Brain microvascular endothelial cell (primary cell): ENCODE measurements at regions not wholly inside any gene's neighbourhood (a gene's known extent, or its start where the extent isn't known, plus 50 kb on each side); places are given as distances from the start of the nearest gene placed in this dataset.

Experiments used
- DNase-seq: peaks from one replicate; pipeline ENCODE4 v3.0.0-alpha.2; 2020
- H3K27ac ChIP-seq: fragments of 250-450 bp; sonication (Bioruptor Pico); 2 replicates; pipeline ENCODE4 v1.5.1; 2020; ENCODE audit warnings: mild to moderate bottlenecking, moderate library complexity
- H3K27me3 ChIP-seq: fragments of 250-450 bp; sonication (Bioruptor Pico); replicated peaks from 2 replicates; pipeline ENCODE4 v1.5.1; 2020; ENCODE audit warnings: mild to moderate bottlenecking
- H3K36me3 ChIP-seq: fragments of 250-450 bp; sonication (Bioruptor Pico); replicated peaks from 2 replicates; pipeline ENCODE4 v1.5.1; 2020; ENCODE audit warnings: mild to moderate bottlenecking
- H3K4me3 ChIP-seq: 2 replicates; pipeline ENCODE4 v1.5.1; 2011; ENCODE audit warnings: low read depth, mild to moderate bottlenecking, control low read depth, low read length, moderate library complexity
- CTCF ChIP-seq: IDR thresholded peaks from 2 replicates; pipeline ENCODE4 v1.5.1; 2011; ENCODE audit warnings: low read depth, mild to moderate bottlenecking, moderate library complexity, low read length, control low read depth, inconsistent platforms; ENCODE audit errors: missing control alignments
- in situ Hi-C: cut with HindIII; loops from 2 replicates; pipeline ENCODE4 v1.10.0; 2017; ENCODE audit warnings: low sequenced_read_pairs, low pct_ligation_motif_present

DNA sequence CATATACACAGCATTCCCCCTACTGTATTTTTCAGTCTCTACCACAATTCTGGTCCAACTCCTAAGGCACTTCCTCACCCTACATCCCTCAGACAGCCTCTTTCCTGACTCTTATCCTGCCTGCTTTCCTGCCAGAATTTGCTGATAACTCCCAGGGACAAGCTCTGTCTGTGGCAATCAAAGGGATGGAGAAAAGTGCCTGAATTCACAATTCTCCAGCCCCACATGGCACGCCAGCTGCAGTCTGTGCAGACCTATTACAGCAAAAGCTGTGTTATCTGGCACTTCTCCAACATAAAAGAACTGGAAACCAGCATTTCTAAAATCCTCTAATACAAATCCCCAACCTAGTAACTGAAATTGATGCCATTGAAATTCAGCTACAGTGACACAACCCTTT, 404.8 kb downstream of the KLHL13 start:
- TF ChIP-seq CTCF, result no peak
- in situ Hi-C loops, result no loop called here
- Histone ChIP-seq H3K4me3 (no peak overlapping the region), H3K27me3 (no peaks in the 10 kb centered on the region), H3K27ac (no peak overlapping the region), H3K36me3 (no peaks in the 10 kb centered on the region)
- no peak for DNase-seq

GRCh38 chrX:117707948-117708743, 408.5 kb downstream of the KLHL13 start:
- no peak overlapping the region for H3K27ac ChIP-seq
- no peak for DNase-seq
- H3K36me3 ChIP-seq, result no peaks in the 10 kb centered on the region
- no peaks in the 10 kb centered on the region for H3K27me3 ChIP-seq
- no peak overlapping the region for H3K4me3 ChIP-seq
- in situ Hi-C loops, result no loop called here
- no peak for TF ChIP-seq CTCF

DNA sequence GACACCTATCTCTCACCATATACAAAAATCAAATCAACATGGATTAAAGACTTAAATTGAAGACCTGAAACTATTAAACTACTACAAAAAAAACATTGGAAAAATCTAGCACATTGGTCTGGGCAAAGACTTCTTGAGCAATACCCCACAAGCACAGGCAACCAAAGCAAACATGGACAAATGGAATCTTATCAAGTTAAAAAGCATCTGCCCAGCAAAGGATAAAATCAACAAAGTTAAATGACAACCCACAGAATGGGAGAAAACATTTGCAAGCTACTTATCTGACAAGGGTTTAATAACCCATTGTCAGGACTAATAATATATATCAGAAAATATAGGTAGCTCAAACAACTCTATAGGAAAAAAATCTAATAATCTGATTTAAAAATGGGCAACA, 415.6 kb downstream of the KLHL13 start:
- TF ChIP-seq CTCF, result no peak
- H3K27ac ChIP-seq, result no peak overlapping the region
- H3K27me3 ChIP-seq, result no peaks in the 10 kb centered on the region
- no peak overlapping the region for H3K4me3 ChIP-seq
- in situ Hi-C loops, result no loop called here
- no peak for DNase-seq
- H3K36me3 ChIP-seq, result no peaks in the 10 kb centered on the region

DNA sequence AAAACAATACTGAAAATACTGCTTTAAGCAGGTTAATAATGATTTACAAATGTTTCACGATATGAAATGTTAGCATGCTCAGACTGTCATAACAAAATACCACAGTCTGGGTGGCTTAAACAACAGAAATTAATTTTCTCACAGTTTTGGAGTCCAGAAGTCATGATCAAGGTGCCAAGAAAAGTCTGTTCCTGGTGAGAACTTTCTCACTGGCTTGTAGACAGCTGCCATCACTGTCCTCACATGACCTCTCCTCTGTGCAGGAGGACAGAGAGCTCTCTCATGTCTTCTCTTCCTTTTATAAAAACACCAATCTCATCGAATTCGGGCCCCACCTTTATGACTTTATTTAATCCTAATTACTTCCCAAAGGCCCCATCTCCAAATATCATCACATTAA, 426.7 kb downstream of the KLHL13 start:
- no peak for DNase-seq
- in situ Hi-C loops, result no loop called here
- Histone ChIP-seq H3K36me3 (no peaks in the 10 kb centered on the region), H3K4me3 (no peak overlapping the region), H3K27me3 (no peaks in the 10 kb centered on the region), H3K27ac (no peak overlapping the region)
- no peak for TF ChIP-seq CTCF

DNA sequence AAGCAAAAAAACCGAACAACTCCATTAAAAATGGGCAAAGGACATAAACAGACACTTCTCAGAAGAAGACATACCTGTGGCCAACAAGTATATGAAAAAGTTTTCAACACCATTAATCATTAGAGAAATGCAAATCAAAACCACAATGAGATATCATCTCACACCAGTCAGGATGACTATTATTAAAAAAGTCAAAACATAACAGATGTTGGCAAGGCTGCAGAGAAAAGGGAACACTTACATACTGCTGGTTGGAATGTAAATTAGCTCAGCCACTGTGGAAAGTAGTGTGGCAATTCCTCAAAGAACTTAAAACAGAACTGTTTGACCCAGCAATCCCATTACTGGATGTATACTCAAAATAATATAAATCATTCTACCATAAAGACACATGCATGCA, 436.3 kb downstream of the KLHL13 start:
- in situ Hi-C loops, result no loop called here

More for the DNA sequence above, 436.3 kb downstream of the KLHL13 start:
- TF ChIP-seq CTCF, result no peak
- Histone ChIP-seq H3K27me3 (no peaks in the 10 kb centered on the region), H3K36me3 (no peaks in the 10 kb centered on the region), H3K4me3 (no peak overlapping the region), H3K27ac (no peak overlapping the region)
- DNase-seq, result no peak
